H9 (cell line): ENCODE measurements at regions not wholly inside any gene's neighbourhood (a gene's known extent, or its start where the extent isn't known, plus 50 kb on each side); places are given as distances from the start of the nearest gene placed in this dataset.

Source experiments
- DNase-seq: peaks from one replicate; pipeline ENCODE4 v3.0.0-alpha.2; 2017
- H2AFZ ChIP-seq: one replicate; pipeline ENCODE4 v1.6.1; 2013; ENCODE audit warnings: mild to moderate bottlenecking, low read length, control low read depth, moderate library complexity
- H2AK5ac ChIP-seq: 2 replicates; pipeline ENCODE4 v1.6.1; 2013; ENCODE audit warnings: low read length, control low read depth, mixed read lengths; ENCODE audit not compliant: insufficient read length
- H2BK120ac ChIP-seq: one replicate; pipeline ENCODE4 v1.6.1; 2013; ENCODE audit warnings: low read depth, mild to moderate bottlenecking, low read length, control low read depth, inconsistent platforms; ENCODE audit not compliant: poor library complexity, severe bottlenecking
- H2BK12ac ChIP-seq: 2 replicates; pipeline ENCODE4 v1.6.1; 2013; ENCODE audit warnings: low read length, control low read depth, mixed read lengths, low read depth; ENCODE audit not compliant: insufficient read length
- H2BK15ac ChIP-seq: 2 replicates; pipeline ENCODE4 v1.6.1; 2013; ENCODE audit warnings: low read depth, low read length, control low read depth
- H2BK20ac ChIP-seq: one replicate; pipeline ENCODE4 v1.6.1; 2013; ENCODE audit warnings: low read depth, mild to moderate bottlenecking, low read length, control low read depth, inconsistent platforms; ENCODE audit not compliant: poor library complexity, severe bottlenecking
- H2BK5ac ChIP-seq: 2 replicates; pipeline ENCODE4 v1.6.1; 2013; ENCODE audit warnings: low read length, control low read depth, mixed read lengths; ENCODE audit not compliant: insufficient read length
- H3K14ac ChIP-seq: 2 replicates; pipeline ENCODE4 v1.6.1; 2013; ENCODE audit warnings: low read length, control low read depth; ENCODE audit not compliant: insufficient read depth
- H3K18ac ChIP-seq: 2 replicates; pipeline ENCODE4 v1.6.1; 2013; ENCODE audit warnings: low read depth, mild to moderate bottlenecking, mixed read lengths, low read length, control low read depth; ENCODE audit not compliant: insufficient read length
- H3K23ac ChIP-seq: 2 replicates; pipeline ENCODE4 v1.6.1; 2013; ENCODE audit warnings: low read length, control low read depth, mixed read lengths, low read depth; ENCODE audit not compliant: insufficient read length
- H3K23me2 ChIP-seq: 2 replicates; pipeline ENCODE4 v1.6.1; 2013; ENCODE audit warnings: low read depth, mild to moderate bottlenecking, mixed read lengths, low read length, control low read depth; ENCODE audit not compliant: insufficient read length, poor library complexity, severe bottlenecking
- H3K27ac ChIP-seq: 2 replicates; pipeline ENCODE4 v1.5.1; 2013; ENCODE audit warnings: low read length, control low read depth, mixed read lengths, low read depth; ENCODE audit not compliant: insufficient read length
- H3K27me3 ChIP-seq: 2 replicates; pipeline ENCODE4 v1.6.1; 2013; ENCODE audit warnings: low read length, control low read depth, inconsistent platforms; ENCODE audit not compliant: insufficient read depth
- H3K4ac ChIP-seq: 2 replicates; pipeline ENCODE4 v1.6.1; 2013; ENCODE audit warnings: low read depth, mild to moderate bottlenecking, control low read depth, inconsistent platforms, low read length, moderate library complexity
- H3K4me1 ChIP-seq: 2 replicates; pipeline ENCODE4 v1.6.1; 2013; ENCODE audit warnings: low read length, control low read depth, inconsistent platforms; ENCODE audit not compliant: insufficient read depth
- H3K4me2 ChIP-seq: 2 replicates; pipeline ENCODE4 v1.6.1; 2013; ENCODE audit warnings: low read length, control low read depth, mixed read lengths; ENCODE audit not compliant: insufficient read length, insufficient read depth
- H3K56ac ChIP-seq: 2 replicates; pipeline ENCODE4 v1.6.1; 2013; ENCODE audit warnings: low read depth, mild to moderate bottlenecking, mixed read lengths, low read length, control low read depth; ENCODE audit not compliant: insufficient read length
- H3K79me1 ChIP-seq: 2 replicates; pipeline ENCODE4 v1.6.1; 2013; ENCODE audit warnings: low read depth, mild to moderate bottlenecking, moderate library complexity, low read length, control low read depth, inconsistent platforms; ENCODE audit not compliant: insufficient read depth, poor library complexity, severe bottlenecking
- H3K79me2 ChIP-seq: 2 replicates; pipeline ENCODE4 v1.6.1; 2013; ENCODE audit warnings: low read length, control low read depth, inconsistent platforms; ENCODE audit not compliant: insufficient read depth
- H3K9ac ChIP-seq: 2 replicates; pipeline ENCODE4 v1.6.1; 2013; ENCODE audit warnings: low read length, control low read depth, mixed read lengths; ENCODE audit not compliant: insufficient read length; ENCODE audit errors: extremely low read depth
- H3K9me3 ChIP-seq: one replicate; pipeline ENCODE4 v1.6.1; 2013; ENCODE audit warnings: low read depth, low read length, inconsistent platforms; ENCODE audit not compliant: control insufficient read depth
- H3T11ph ChIP-seq: one replicate; pipeline ENCODE4 v1.6.1; 2013; ENCODE audit warnings: mild to moderate bottlenecking, low read length, control low read depth, inconsistent platforms
- H4K20me1 ChIP-seq: one replicate; pipeline ENCODE4 v1.6.1; 2013; ENCODE audit not compliant: control insufficient read depth, insufficient read length, insufficient read depth
- H4K5ac ChIP-seq: 2 replicates; pipeline ENCODE4 v1.6.1; 2013; ENCODE audit warnings: low read depth, mild to moderate bottlenecking, mixed read lengths, low read length, control low read depth; ENCODE audit not compliant: insufficient read length
- H4K8ac ChIP-seq: replicated peaks from 2 replicates; pipeline ENCODE4 v1.6.1; 2013; ENCODE audit warnings: low read length, control low read depth, mixed read lengths, low read depth; ENCODE audit not compliant: insufficient read length
- H4K91ac ChIP-seq: 2 replicates; pipeline ENCODE4 v1.6.1; 2013; ENCODE audit warnings: low read depth, mild to moderate bottlenecking, moderate library complexity, mixed read lengths, low read length, control low read depth; ENCODE audit not compliant: insufficient read length
- H3K27ac Mint-ChIP-seq, 3 experiments: 2 replicates in 2 of 3; 3 replicates in 1 of 3; pipeline ENCODE4 v1.8.0; 2020 to 2021; ENCODE audit warnings: mixed read lengths in 3 of 3, mild to moderate bottlenecking in 1 of 3, moderate library complexity in 1 of 3
- H3K27me3 Mint-ChIP-seq: 2 replicates; pipeline ENCODE4 v1.8.0; 2021; ENCODE audit warnings: low read depth, mild to moderate bottlenecking, moderate library complexity, mixed read lengths
- H3K36me3 Mint-ChIP-seq, 3 experiments: 2 replicates in 2 of 3; 3 replicates in 1 of 3; pipeline ENCODE4 v1.8.0; 2020 to 2021; ENCODE audit warnings: low read depth in 3 of 3, mixed read lengths in 3 of 3; ENCODE audit not compliant: insufficient read depth in 1 of 3
- H3K4me1 Mint-ChIP-seq, 2 experiments: 2 replicates each; pipeline ENCODE4 v1.8.0; 2020; ENCODE audit warnings: mixed read lengths in 2 of 2
- H3K4me3 Mint-ChIP-seq, 2 experiments: 2 replicates in 1 of 2; 3 replicates in 1 of 2; pipeline ENCODE4 v1.8.0; 2020 to 2021; ENCODE audit warnings: mild to moderate bottlenecking in 2 of 2, mixed read lengths in 2 of 2, moderate library complexity in 1 of 2
- H3K9me3 Mint-ChIP-seq, 2 experiments: 2 replicates in 1 of 2; 3 replicates in 1 of 2; pipeline ENCODE4 v1.8.0; 2020; ENCODE audit warnings: mild to moderate bottlenecking in 2 of 2, mixed read lengths in 2 of 2, moderate library complexity in 1 of 2
- CTCF ChIP-seq: fragments of 200-600 bp; sonication (generic); conservative IDR thresholded peaks from 3 replicates; pipeline ENCODE4 v1.8.0; 2021; ENCODE audit warnings: antibody characterized with exemption, mild to moderate bottlenecking
- WGBS: extraction: QIAGEN DNeasy Blood & Tissue Kit; methylation state at CpG from one replicate; pipeline ENCODE4 v1.1.7; 2013; ENCODE audit warnings: missing lambda C conversion rate, low lambda C conversion rate, mixed read lengths; ENCODE audit not compliant: insufficient read length; ENCODE audit errors: extremely low coverage; 5-methylcytosine and 5-hydroxymethylcytosine counted together

GRCh38 chr1:214918745-214919144 is 163.8 kb upstream of the KCNK2 start:
- no peak overlapping the region for H3K9ac ChIP-seq
- no peak overlapping the region for H2BK12ac ChIP-seq
- H3K4me1 ChIP-seq: no peaks in the 10 kb centered on the region
- no peaks in the 10 kb centered on the region for H3K27me3 ChIP-seq
- H3K18ac ChIP-seq: no peak overlapping the region
- DNase-seq: no peak
- H3K27ac ChIP-seq: no peak overlapping the region
- peak overlapping the region in 1 of 3 experiments; percentile 21; a peak in 1 of 7 replicates for H3K27ac Mint-ChIP-seq
- H3K9me3 Mint-ChIP-seq: no peaks in the 10 kb centered on the region
- H2BK5ac ChIP-seq: no peak overlapping the region
- H3K4me2 ChIP-seq: no peak overlapping the region
- H3K4ac ChIP-seq: no peak overlapping the region
- H3K4me1 Mint-ChIP-seq: peaks cover 9 to 12% of the 10 kb centered on the region in 2 experiments
- no peak for TF ChIP-seq CTCF
- no peak overlapping the region for H4K5ac ChIP-seq
- H3K4me3 Mint-ChIP-seq: no peak overlapping the region
- WGBS: no CpG with 5 or more reads among the region's 4 CpGs
- no peak overlapping the region for H3K23ac ChIP-seq
- no peaks in the 10 kb centered on the region for H3K27me3 Mint-ChIP-seq
- no peaks in the 10 kb centered on the region for H3K36me3 Mint-ChIP-seq
- no peak overlapping the region for H2BK120ac ChIP-seq
- H2AFZ ChIP-seq: no peak overlapping the region
- no peak overlapping the region for H4K8ac ChIP-seq
- H3K56ac ChIP-seq: no peak overlapping the region
- H3K9me3 ChIP-seq: no peaks in the 10 kb centered on the region
- no peaks in the 10 kb centered on the region for H3K79me2 ChIP-seq
- no peaks in the 10 kb centered on the region for H3K23me2 ChIP-seq
- H2BK20ac ChIP-seq: no peak overlapping the region
- no peak overlapping the region for H2AK5ac ChIP-seq
- no peak overlapping the region for H4K91ac ChIP-seq
- H3K14ac ChIP-seq: no peak overlapping the region
- H3K79me1 ChIP-seq: no peaks in the 10 kb centered on the region
- H4K20me1 ChIP-seq: no peaks in the 10 kb centered on the region
- no peak overlapping the region for H3T11ph ChIP-seq
- no peak overlapping the region for H2BK15ac ChIP-seq
